HPDE6-E6E7 (cell line): ENCODE measurements at regions not wholly inside any gene's neighbourhood (a gene's known extent, or its start where the extent isn't known, plus 50 kb on each side); places are given as distances from the start of the nearest gene placed in this dataset.
"Not testable (repeated sequence)": the region's sequence is repeated elsewhere in the genome, so short reads cannot be mapped to it uniquely, and the experiment has no call there.

Experiments used
- DNase-seq: peaks from one replicate; pipeline ENCODE4 v3.0.0; 2011; ENCODE audit warnings: missing footprints; ENCODE audit errors: extremely low spot score

DNA sequence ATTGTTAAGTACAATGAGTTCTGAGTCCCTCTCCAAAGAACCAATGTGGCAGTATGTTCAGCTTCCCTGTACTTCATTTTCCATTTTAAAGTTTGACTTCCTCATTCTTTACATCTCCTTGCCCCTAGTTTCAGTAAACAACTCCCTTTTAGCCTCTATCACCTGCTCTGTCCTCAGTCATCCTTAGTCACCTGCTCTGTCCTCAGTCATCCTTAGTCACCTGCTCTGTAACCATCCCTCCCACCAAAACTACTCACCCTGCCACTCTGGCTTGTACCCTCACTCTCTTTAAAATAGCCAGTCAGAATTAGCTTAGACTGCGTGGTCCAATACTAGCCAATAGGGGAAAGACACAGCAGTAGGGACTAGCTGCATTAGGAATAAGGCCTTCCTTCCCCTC lies 259.9 kb upstream of the TBL1XR1 start:
- not testable (repeated sequence) for DNase-seq

- no peak for DNase-seq
Observed at GRCh38 chr3:177459401-177459800, 262.1 kb upstream of the TBL1XR1 start.

- DNase-seq, result no peak
Observed at GRCh38 chr3:177460047-177460446, 262.8 kb upstream of the TBL1XR1 start.

DNA sequence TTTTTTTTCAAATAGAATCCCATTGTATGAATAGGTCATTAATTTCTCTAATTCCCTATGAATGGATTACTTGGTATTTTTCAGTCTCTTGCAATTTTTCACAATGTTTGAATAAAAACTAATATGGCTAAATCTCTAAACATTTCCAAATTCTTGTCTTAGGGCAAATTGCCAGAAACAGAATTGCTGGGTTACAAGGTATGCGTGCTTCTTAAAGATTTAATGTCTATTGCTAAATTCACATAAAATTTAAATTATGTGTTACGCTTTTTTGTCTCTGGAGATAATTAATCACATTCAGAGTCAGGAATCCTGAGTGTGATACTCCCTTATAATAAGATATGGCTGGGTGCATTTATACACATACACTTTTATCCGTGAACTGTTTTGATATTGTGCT lies 264.5 kb upstream of the TBL1XR1 start:
- no peak for DNase-seq

DNA sequence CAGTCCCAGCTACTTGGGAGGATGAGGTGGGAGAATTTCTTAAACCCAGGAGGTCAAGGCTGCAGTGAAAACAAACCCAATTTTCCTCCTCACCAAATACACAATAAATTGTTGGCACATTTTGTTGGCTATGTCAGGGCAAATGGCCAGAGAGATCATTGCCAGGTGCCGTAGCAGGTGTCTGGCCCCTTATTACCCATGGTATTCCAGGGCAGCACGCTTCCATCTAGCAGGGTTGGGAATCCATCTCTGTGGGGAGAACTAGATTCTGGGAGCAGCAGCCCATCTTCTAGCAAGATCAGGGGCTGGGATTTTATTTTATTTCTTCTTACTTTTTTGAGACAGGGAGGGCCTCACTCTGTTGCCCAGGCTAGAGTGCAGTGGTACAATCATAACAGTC lies 266.1 kb upstream of the TBL1XR1 start:
- DNase-seq, result not testable (repeated sequence)

DNA sequence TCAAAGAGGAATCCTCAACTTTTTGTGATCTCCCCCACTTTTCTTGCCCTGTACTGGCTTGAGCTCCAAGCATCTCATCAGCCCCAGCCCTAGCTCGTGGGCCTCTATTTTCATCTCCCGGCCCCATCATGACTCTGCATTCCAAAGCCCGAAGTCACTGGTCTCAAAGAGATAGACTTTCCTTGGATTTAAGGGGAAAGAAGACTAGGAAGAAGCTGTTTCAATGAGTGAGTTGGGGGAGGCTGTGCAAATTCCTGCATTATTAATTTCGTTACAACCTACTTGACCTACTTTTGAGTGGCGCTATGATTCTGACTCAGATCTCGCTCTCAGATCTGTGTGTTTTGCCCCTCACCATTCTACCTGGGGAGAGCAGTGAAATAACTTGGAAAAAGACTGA lies 266.6 kb upstream of the TBL1XR1 start:
- no peak for DNase-seq

GRCh38 chr3:177464392-177465256 lies 267.3 kb upstream of the TBL1XR1 start:
- no peak for DNase-seq

DNA sequence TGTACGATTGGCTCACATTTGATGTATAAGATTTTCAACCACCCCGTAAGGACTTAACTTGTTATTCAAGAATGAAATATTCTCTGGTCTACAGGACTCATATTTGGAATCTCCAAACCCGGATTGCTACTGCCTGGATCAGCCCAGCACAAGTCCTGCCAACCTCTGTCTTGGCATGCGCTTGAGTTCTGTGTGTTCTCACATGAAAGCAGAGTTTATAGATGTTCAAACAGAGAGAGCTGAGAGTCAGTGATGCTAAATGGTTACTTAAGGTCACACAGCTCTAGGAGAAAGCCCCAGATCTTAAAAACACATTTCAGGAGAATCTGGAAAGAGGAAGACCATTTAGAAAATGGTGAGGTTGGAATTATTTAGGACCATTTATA lies 268.0 kb upstream of the TBL1XR1 start:
- DNase-seq, result no peak

DNA sequence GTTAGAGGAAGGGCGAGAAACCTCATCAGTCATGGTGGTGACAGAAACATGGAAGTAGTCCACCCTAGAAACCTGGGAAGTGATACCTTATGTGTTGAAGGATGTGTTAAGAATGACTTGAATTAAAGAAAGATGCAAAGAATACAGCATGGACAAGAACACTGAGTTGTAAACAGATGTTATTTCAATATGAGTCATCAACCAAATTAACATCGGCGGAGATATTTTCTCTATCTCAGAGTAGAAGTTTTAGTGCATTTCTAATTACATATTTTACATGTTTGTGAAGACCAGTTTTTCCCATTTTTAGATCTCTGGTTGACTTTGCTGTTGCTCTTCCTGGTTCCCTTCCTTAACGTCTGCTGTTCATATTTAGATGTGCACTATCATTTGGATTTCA lies 268.8 kb upstream of the TBL1XR1 start:
- DNase-seq, result no peak

- not testable (repeated sequence) for DNase-seq
Observed at GRCh38 chr3:177466622-177467021, 269.3 kb upstream of the TBL1XR1 start.

DNA sequence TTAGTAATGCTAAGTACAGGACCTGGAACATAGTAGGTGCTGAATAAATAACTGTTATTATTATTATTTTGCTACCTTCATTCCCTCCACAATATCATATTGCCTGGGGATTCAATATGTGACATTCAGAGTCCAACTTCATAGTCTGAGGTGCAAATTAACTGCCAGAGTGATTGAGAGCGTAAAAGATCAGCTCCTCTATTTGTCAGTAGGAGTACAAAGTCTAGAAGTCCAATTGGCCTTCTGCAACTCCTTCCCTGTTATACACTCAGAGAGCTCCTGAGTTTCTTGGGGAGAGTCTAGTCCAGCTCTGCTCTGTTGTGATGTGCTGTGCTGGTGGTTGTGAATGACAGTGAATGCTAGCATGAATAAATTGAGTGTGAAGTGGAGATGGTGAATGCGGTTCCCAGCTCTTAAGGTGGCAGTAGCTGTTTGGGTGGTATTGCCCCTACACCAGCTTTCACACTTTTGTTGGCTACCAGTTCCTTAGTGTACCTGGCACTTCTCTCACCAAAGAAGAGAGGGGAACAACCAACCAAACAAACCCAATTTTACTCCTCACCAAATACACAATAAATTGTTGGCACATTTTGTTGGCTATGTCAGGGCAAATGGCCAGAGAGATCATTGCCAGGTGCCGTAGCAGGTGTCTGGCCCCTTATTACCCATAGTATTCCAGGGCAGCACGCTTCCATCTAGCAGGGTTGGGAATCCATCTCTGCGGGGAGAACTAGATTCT lies 270.1 kb upstream of the TBL1XR1 start:
- no peak for DNase-seq

DNA sequence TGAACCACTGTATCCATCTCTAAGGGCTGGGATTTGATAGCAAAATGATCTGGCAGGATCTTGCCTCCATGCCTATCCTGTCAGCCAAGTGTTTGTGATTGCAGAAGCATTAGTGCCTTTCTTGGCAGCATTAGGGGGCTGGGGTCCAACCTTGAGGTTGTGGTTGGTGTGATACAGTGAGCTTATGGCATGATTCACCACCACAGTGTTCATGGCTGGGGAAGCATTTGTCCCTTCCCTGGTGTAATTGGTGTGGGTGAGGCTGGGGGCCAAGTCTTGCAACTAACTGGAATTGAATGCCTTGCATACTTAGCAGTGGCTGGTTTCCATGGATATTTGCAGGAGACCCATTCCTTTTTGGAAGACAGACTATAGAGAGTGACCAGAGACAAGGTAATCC lies 271.0 kb upstream of the TBL1XR1 start:
- DNase-seq, result no peak

GRCh38 chr3:177468816-177469215 lies 271.5 kb upstream of the TBL1XR1 start:
- DNase-seq, result no peak

DNA sequence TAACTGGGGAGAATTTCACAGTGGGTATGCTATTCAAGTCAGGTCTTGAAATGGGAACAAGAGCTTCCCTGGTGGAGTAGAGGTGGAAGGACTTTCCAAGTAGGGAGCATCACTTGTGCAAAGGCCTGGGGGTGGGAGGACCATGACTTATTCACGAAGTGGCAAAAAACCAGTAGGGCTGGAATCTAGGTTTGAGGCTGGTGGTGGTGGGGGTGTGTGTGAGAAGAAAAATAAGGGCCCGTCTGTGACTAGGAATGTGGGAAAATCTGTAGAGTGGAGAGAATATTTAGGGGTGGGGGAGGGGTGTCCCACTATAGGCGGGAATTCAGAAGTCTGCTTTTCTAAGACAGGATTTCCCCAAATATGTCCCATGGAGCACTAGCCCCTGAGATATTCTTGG lies 271.9 kb upstream of the TBL1XR1 start:
- no peak for DNase-seq

- no peak for DNase-seq
Observed at GRCh38 chr3:177470197-177470941, 273.1 kb upstream of the TBL1XR1 start.

DNA sequence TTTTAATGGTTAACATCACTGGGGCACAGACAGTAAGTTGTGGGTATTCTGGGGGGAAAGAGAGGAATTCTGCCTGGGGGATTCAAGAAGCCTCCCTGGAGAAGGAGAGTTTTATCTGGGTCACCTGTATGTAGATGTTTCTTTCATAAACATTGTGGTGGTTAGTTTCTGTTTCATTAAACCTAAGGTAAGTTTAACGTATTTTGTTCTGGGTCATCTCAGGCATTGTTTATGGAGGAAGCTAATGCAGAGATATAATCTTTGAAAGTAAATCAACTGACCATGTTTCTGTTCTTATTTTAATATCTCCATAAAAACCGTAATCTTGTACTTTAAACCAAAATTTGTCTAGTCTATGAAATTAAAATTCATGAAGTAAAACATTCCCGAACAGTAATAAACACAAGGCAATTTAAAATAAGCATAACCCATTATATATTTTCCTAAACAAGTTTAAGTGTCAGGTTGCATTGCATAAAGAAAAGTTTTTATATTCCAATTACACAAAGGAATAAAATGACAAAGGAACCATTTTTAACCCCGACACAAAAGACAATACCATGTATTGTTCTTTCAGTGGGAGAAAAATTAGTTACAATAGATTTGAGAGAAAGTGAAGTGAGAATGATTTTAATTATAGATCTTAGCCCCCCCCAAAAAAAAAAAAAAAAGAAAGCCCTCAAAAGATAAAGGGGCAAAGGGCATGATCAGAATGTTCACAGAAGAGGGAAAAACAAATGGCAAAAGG lies 274.6 kb upstream of the TBL1XR1 start:
- DNase-seq, result no peak

DNA sequence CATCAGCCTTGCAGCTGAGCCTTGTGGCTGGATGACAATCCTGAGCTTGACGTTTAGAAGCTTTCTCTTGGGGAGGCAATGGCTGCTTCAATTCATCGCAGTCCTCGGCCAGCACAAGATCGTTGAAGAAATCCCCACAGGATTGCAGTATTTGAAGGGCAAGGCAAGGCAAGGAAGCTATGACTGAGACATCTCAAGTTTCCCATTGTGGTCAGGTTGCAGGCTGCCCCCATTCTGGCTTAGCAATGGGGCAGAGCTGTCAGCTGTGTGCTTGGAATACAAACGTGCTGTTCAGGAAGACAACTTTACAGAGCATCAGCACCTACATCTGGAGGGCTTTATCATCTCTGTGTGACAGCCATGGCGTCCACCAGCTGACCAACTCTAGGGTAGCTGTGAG lies 275.9 kb upstream of the TBL1XR1 start:
- DNase-seq, result no peak

DNA sequence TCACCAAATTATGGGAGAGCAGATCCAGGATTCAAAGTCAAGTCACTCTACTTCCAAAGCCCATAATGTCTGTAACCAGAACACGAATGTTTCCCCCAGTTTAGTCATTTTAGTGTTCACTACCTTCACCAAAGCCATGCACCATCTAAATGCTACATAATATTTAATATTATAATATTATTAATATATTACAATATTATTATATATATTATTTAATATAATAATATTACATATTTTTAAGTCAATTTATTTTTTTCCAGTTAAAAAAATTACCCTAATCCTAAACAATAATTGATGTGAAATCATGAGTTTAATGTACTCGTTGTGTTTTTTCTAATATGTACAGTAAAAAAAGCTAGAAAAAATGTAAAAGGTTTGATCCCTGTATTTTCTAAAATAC lies 276.6 kb upstream of the TBL1XR1 start:
- DNase-seq, result no peak

GRCh38 chr3:177474652-177475355 lies 277.5 kb upstream of the TBL1XR1 start:
- DNase-seq, result no peak

DNA sequence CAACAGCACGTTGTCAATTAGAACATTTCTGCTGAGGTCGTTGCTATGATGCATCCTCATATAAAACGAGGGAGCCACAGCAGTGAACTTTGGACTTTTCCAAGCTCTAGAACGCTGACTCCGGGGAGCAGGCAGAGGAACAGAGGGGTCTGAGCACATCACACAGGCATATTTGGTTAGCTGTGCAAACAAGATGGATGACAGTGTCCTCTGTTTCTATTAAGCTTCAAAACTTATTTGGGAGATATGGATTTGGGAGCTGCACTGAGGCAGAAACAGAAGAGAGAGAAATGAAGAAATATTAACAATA lies 278.0 kb upstream of the TBL1XR1 start:
- no peak for DNase-seq

GRCh38 chr3:177476495-177476894 lies 279.2 kb upstream of the TBL1XR1 start:
- DNase-seq, result no peak
